ENCODE measurements at regions not wholly inside any gene's neighbourhood (a gene's known extent, or its start where the extent isn't known, plus 50 kb on each side); places are given as distances from the start of the nearest gene placed in this dataset.
"Not testable (repeated sequence)": the region's sequence is repeated elsewhere in the genome, so short reads cannot be mapped to it uniquely, and the experiment has no call there.

GRCh38 chr7:13257661-13258060 lies 570.2 kb downstream of the ARL4A start:
- no peak overlapping the region for H3K4me3 ChIP-seq (ENCODE audit: low read depth, poor library complexity, severe bottlenecking)
- DNase-seq (ENCODE audit: low spot score in 2 of 2), result no peak
- TF ChIP-seq CTCF (IDR thresholded peaks at IDR 0.05) (no peak), POLR2A (IDR thresholded peaks at IDR 0.05) (no peak)
- intact Hi-C loops (cut with DNase I; ENCODE audit: low total_unique reads), result no loop called here
- 78 to 83% methylated on average over 6 of the region's 6 CpGs for WGBS, 2 donors

GRCh38 chr7:13258386-13258785 lies 571.0 kb downstream of the ARL4A start:
- no peak for DNase-seq (ENCODE audit: low spot score in 2 of 2)
- intact Hi-C loops (cut with DNase I; ENCODE audit: low total_unique reads), result no loop called here
- 91 to 94% methylated on average over 2 of the region's 2 CpGs for whole genome bisulfite sequencing, 2 donors
- H3K4me3 ChIP-seq (ENCODE audit: low read depth, poor library complexity, severe bottlenecking), result no peak overlapping the region
- TF ChIP-seq POLR2A (IDR thresholded peaks at IDR 0.05), result no peak
- TF ChIP-seq CTCF (IDR thresholded peaks at IDR 0.05), result no peak

- intact Hi-C loops (cut with DNase I; ENCODE audit: low total_unique reads), result loop anchor here (10.0 kb wide), 1 partner anchor 615 kb away; no protein-coding TSS in a partner anchor
- no peak for TF ChIP-seq CTCF (IDR thresholded peaks at IDR 0.05)
- TF ChIP-seq POLR2A (IDR thresholded peaks at IDR 0.05), result no peak
- no peak for DNase-seq (ENCODE audit: low spot score in 2 of 2)
- no peak overlapping the region for H3K4me3 ChIP-seq (ENCODE audit: low read depth, poor library complexity, severe bottlenecking)
Measured at GRCh38 chr7:13259930-13260329, 572.5 kb downstream of the ARL4A start.

GRCh38 chr7:13262929-13263530 lies 575.6 kb downstream of the ARL4A start:
- 6 to 8% methylated on average over 4 of the region's 4 CpGs for WGBS, 2 donors
- intact Hi-C loops (cut with DNase I; ENCODE audit: low total_unique reads), result loop anchor here (10.0 kb wide), 1 partner anchor 618 kb away; no protein-coding TSS in a partner anchor
- no peak for TF ChIP-seq CTCF (IDR thresholded peaks at IDR 0.05)
- H3K4me3 ChIP-seq (ENCODE audit: low read depth, poor library complexity, severe bottlenecking), result no peak overlapping the region
- no peak for DNase-seq (ENCODE audit: low spot score in 2 of 2)

- no peak for TF ChIP-seq CTCF (IDR thresholded peaks at IDR 0.05)
- TF ChIP-seq POLR2A (IDR thresholded peaks at IDR 0.05), result no peak
- intact Hi-C loops (cut with DNase I; ENCODE audit: low total_unique reads), result loop anchor here (5.0 to 10.0 kb wide), 2 partner anchors 578 to 620 kb away; partner anchors contain the start of gene ARL4A
- no peak for DNase-seq (ENCODE audit: low spot score in 2 of 2)
- WGBS, 2 donors, result 70 to 73% methylated on average over 2 of the region's 2 CpGs
- H3K4me3 ChIP-seq (ENCODE audit: low read depth, poor library complexity, severe bottlenecking), result no peak overlapping the region
Measured at GRCh38 chr7:13265271-13265670, 577.8 kb downstream of the ARL4A start.

GRCh38 chr7:13274205-13274604 lies 586.8 kb downstream of the ARL4A start:
- 89 to 94% methylated on average over 8 of the region's 9 CpGs for WGBS, 2 donors
- DNase-seq (ENCODE audit: low spot score in 2 of 2); intact Hi-C loops (cut with DNase I; ENCODE audit: low total_unique reads): not testable (repeated sequence)

More at GRCh38 chr7:13274205-13274604, 586.8 kb downstream of the ARL4A start:
- not testable (repeated sequence) for H3K4me3 ChIP-seq (ENCODE audit: low read depth, poor library complexity, severe bottlenecking)
